ENCODE measurements at regions not wholly inside any gene's neighbourhood (a gene's known extent, or its start where the extent isn't known, plus 50 kb on each side); places are given as distances from the start of the nearest gene placed in this dataset.
"Not testable (repeated sequence)": the region's sequence is repeated elsewhere in the genome, so short reads cannot be mapped to it uniquely, and the experiment has no call there.

GRCh38 chr18:35827275-35827902, 145.1 kb upstream of the RMP24 start:
- no peak for DNase-seq

GRCh38 chr18:35827903-35828275, 144.6 kb upstream of the RMP24 start:
- no peak for DNase-seq

GRCh38 chr18:35828591-35828990, 143.9 kb upstream of the RMP24 start:
- no peak for DNase-seq

- no peak for DNase-seq
Measured at GRCh38 chr18:35835366-35835765, 137.1 kb upstream of the RMP24 start.

- peak; percentile 2 to 14 for DNase-seq
Measured at GRCh38 chr18:35835833-35836232, 136.6 kb upstream of the RMP24 start.

- no peak for DNase-seq
Measured at GRCh38 chr18:35836932-35837331, 135.5 kb upstream of the RMP24 start.

GRCh38 chr18:35837922-35838496, 134.5 kb upstream of the RMP24 start:
- DNase-seq: no peak

- DNase-seq: no peak
Measured at GRCh38 chr18:35841283-35841682, 131.2 kb upstream of the RMP24 start.

- DNase-seq: no peak
Measured at GRCh38 chr18:35842536-35842935, 129.9 kb upstream of the RMP24 start.

- not testable (repeated sequence) for DNase-seq
Measured at GRCh38 chr18:35848321-35848720, 124.2 kb upstream of the RMP24 start.

- not testable (repeated sequence) for DNase-seq
Measured at GRCh38 chr18:35849241-35849640, 123.2 kb upstream of the RMP24 start.

- DNase-seq: no peak
Measured at GRCh38 chr18:35851286-35851970, 121.1 kb upstream of the RMP24 start.

- DNase-seq: no peak
Measured at GRCh38 chr18:35852786-35853185, 119.7 kb upstream of the RMP24 start.

- DNase-seq: no peak
Measured at GRCh38 chr18:35854095-35854494, 118.4 kb upstream of the RMP24 start.

- no peak for DNase-seq
Measured at GRCh38 chr18:35856178-35856577, 116.3 kb upstream of the RMP24 start.

GRCh38 chr18:35856721-35857120, 115.8 kb upstream of the RMP24 start:
- DNase-seq: not testable (repeated sequence)

GRCh38 chr18:35857581-35857980, 114.9 kb upstream of the RMP24 start:
- not testable (repeated sequence) for DNase-seq

- no peak for DNase-seq
Measured at GRCh38 chr18:35861367-35862118, 110.9 kb upstream of the RMP24 start.

- DNase-seq: no peak
Measured at GRCh38 chr18:35862119-35862640, 110.3 kb upstream of the RMP24 start.

- DNase-seq: no peak
Measured at GRCh38 chr18:35864916-35865315, 107.6 kb upstream of the RMP24 start.

- no peak for DNase-seq
Measured at GRCh38 chr18:35868915-35869314, 103.6 kb upstream of the RMP24 start.

- DNase-seq: no peak
Measured at GRCh38 chr18:35871337-35871736, 101.1 kb upstream of the RMP24 start.

- DNase-seq: no peak
Measured at GRCh38 chr18:35875566-35875965, 96.9 kb upstream of the RMP24 start.
